Liver (tissue), 8 donors: ENCODE measurements at regions not wholly inside any gene's neighbourhood (a gene's known extent, or its start where the extent isn't known, plus 50 kb on each side); places are given as distances from the start of the nearest gene placed in this dataset.

Source experiments
- DNase-seq: peaks from one replicate; pipeline ENCODE4 v3.0.0-alpha.2; 2017; ENCODE audit warnings: low spot score
- H3K27ac ChIP-seq, 2 donors: one replicate each; pipeline ENCODE4 v1.7.0; 2013; ENCODE audit warnings: inconsistent platforms in 2 of 2, low read length in 2 of 2, control low read depth in 1 of 2, low read depth in 1 of 2, mild to moderate bottlenecking in 1 of 2
- H3K27me3 ChIP-seq, 4 donors: one replicate each; pipeline versions ENCODE4 v1.6.1 to v1.7.0; 2013; ENCODE audit warnings: low read length in 3 of 4, inconsistent platforms in 1 of 4, mild to moderate bottlenecking in 1 of 4, moderate library complexity in 1 of 4; ENCODE audit not compliant: control insufficient read depth in 4 of 4, insufficient read depth in 4 of 4
- H3K36me3 ChIP-seq, 4 donors: one replicate each; pipeline versions ENCODE4 v1.6.1 to v1.7.0; 2013; ENCODE audit warnings: low read length in 3 of 4, mild to moderate bottlenecking in 3 of 4, low read depth in 1 of 4, moderate library complexity in 1 of 4; ENCODE audit not compliant: control insufficient read depth in 4 of 4, insufficient read depth in 3 of 4
- H3K4me1 ChIP-seq, 4 donors: one replicate each; pipeline versions ENCODE4 v1.6.1 to v1.7.0; 2013; ENCODE audit warnings: low read length in 3 of 4, mild to moderate bottlenecking in 3 of 4, moderate library complexity in 1 of 4; ENCODE audit not compliant: control insufficient read depth in 4 of 4, insufficient read depth in 4 of 4
- H3K4me3 ChIP-seq, 3 donors: one replicate each; pipeline versions ENCODE4 v1.6.1 to v1.7.0; 2013; ENCODE audit warnings: low read length in 3 of 3, control low read depth in 1 of 3, low read depth in 1 of 3, mild to moderate bottlenecking in 1 of 3
- H3K9ac ChIP-seq, 2 donors: one replicate each; pipeline ENCODE4 v1.7.0; 2013; ENCODE audit warnings: low read length in 2 of 2, mild to moderate bottlenecking in 2 of 2, moderate library complexity in 2 of 2, control low read depth in 1 of 2, low read depth in 1 of 2
- H3K9me3 ChIP-seq, 4 donors: one replicate each; pipeline versions ENCODE4 v1.6.1 to v1.7.0; 2013; ENCODE audit warnings: low read length in 3 of 4; ENCODE audit not compliant: control insufficient read depth in 4 of 4
- EGR1 ChIP-seq, 2 donors: IDR thresholded peaks; 2 replicates each; pipeline ENCODE4 v1.6.1; 2016 to 2018; ENCODE audit warnings: antibody characterized with exemption in 2 of 2, low read depth in 2 of 2
- FOXA1 ChIP-seq: IDR thresholded peaks from 2 replicates; pipeline ENCODE4 v1.6.1; 2016; ENCODE audit warnings: antibody characterized with exemption
- FOXA2 ChIP-seq: IDR thresholded peaks from 2 replicates; pipeline ENCODE4 v1.6.1; 2016; ENCODE audit warnings: antibody characterized with exemption
- GABPA ChIP-seq, 2 donors: IDR thresholded peaks in 1 of 2; conservative IDR thresholded peaks in 1 of 2; 2 replicates each; pipeline ENCODE4 v1.6.1; 2016; ENCODE audit warnings: antibody characterized with exemption in 2 of 2, mild to moderate bottlenecking in 1 of 2, moderate library complexity in 1 of 2
- HNF4A ChIP-seq, 2 donors: conservative IDR thresholded peaks; 2 replicates each; pipeline ENCODE4 v1.6.1; 2016; ENCODE audit warnings: antibody characterized with exemption in 2 of 2, mild to moderate bottlenecking in 2 of 2
- HNF4G ChIP-seq: IDR thresholded peaks from 2 replicates; pipeline ENCODE4 v1.6.1; 2016; ENCODE audit warnings: antibody characterized with exemption
- JUND ChIP-seq, 2 donors: IDR thresholded peaks; 2 replicates each; pipeline ENCODE4 v1.6.1; 2016; ENCODE audit warnings: antibody characterized with exemption in 2 of 2
- NR2F2 ChIP-seq: IDR thresholded peaks from 2 replicates; pipeline ENCODE4 v1.6.1; 2016; ENCODE audit warnings: antibody characterized with exemption
- RAD21 ChIP-seq, 2 donors: IDR thresholded peaks; 2 replicates each; pipeline ENCODE4 v1.6.1; 2016; ENCODE audit warnings: antibody characterized with exemption in 2 of 2, mild to moderate bottlenecking in 2 of 2
- RXRA ChIP-seq, 2 donors: IDR thresholded peaks; 2 replicates each; pipeline ENCODE4 v1.6.1; 2017 to 2018; ENCODE audit warnings: antibody characterized with exemption in 2 of 2, mild to moderate bottlenecking in 1 of 2
- SP1 ChIP-seq: IDR thresholded peaks from 2 replicates; pipeline ENCODE4 v1.6.1; 2018; ENCODE audit warnings: antibody characterized with exemption, mild to moderate bottlenecking
- TAF1 ChIP-seq: conservative IDR thresholded peaks from 2 replicates; pipeline ENCODE4 v1.6.1; 2016; ENCODE audit warnings: antibody characterized with exemption, mild to moderate bottlenecking
- YY1 ChIP-seq: IDR thresholded peaks from 2 replicates; pipeline ENCODE4 v1.6.1; 2016; ENCODE audit warnings: antibody characterized with exemption, mild to moderate bottlenecking
- WGBS: extraction: QIAGEN DNeasy Blood & Tissue Kit; methylation state at CpG from one replicate; pipeline ENCODE4 v1.1.7; 2013; 5-methylcytosine and 5-hydroxymethylcytosine counted together
- TF ChIP-seq, protein P1 (sequence below): IDR thresholded peaks from 2 replicates; pipeline ENCODE4 v1.6.1; 2016; ENCODE audit warnings: antibody characterized with exemption, mild to moderate bottlenecking
- TF ChIP-seq, protein P2 (sequence below): fragments of 150-350 bp; IDR thresholded peaks from 2 replicates; pipeline ENCODE4 v1.5.1; 2017; ENCODE audit warnings: improper control_type of control experiment, low read depth, low read length; ENCODE audit not compliant: missing input control
- TF ChIP-seq, protein P3 (sequence below): IDR thresholded peaks from 2 replicates; pipeline ENCODE4 v1.6.1; 2016; ENCODE audit warnings: antibody characterized with exemption
- TF ChIP-seq, protein P4 (sequence below): IDR thresholded peaks from 2 replicates; pipeline ENCODE4 v1.6.1; 2016; ENCODE audit warnings: antibody characterized with exemption
- TF ChIP-seq, protein P5 (sequence below): IDR thresholded peaks from 2 replicates; pipeline ENCODE4 v1.6.1; 2016; ENCODE audit warnings: antibody characterized with exemption
- donor health status: healthy.
- donor health status: healthy.
- donor health status: healthy.
- donor health status: healthy.
- donor health status: healthy.

DNA sequence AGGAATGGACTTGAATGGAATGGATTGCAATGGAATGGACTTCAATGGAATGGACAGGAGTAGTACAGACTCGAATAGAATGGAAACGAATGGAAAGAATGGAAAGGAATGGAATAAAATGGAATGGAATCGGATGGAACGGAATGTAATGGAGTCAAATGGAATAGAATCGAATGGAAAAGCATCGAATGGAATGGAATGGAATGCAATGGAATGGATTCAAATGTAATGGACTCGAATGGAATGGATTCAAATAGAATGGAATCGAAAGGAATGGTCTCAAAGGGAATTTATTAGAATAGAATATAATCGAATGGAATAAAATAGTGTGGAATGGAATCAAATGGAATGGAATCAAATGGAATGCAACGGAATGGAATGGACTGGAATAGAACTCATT lies 484.9 kb upstream of the WSB1 start:
- peaks cover 6 to 76% (median 54%) of the 10 kb centered on the region in 4 donors for H3K9me3 ChIP-seq

More for the DNA sequence above, 484.9 kb upstream of the WSB1 start:
- no peaks in the 10 kb centered on the region for H3K4me1 ChIP-seq
- no peak for DNase-seq
- no peaks in the 10 kb centered on the region for H3K36me3 ChIP-seq
- H3K9ac ChIP-seq: no peak overlapping the region
- peak overlapping the region in 1 of 3 donors; percentile 42 for H3K4me3 ChIP-seq
- TF ChIP-seq SP1: no peak
- no peak for TF ChIP-seq HNF4A (conservative IDR thresholded peaks at IDR 0.05)
- TF ChIP-seq, protein P1, sequence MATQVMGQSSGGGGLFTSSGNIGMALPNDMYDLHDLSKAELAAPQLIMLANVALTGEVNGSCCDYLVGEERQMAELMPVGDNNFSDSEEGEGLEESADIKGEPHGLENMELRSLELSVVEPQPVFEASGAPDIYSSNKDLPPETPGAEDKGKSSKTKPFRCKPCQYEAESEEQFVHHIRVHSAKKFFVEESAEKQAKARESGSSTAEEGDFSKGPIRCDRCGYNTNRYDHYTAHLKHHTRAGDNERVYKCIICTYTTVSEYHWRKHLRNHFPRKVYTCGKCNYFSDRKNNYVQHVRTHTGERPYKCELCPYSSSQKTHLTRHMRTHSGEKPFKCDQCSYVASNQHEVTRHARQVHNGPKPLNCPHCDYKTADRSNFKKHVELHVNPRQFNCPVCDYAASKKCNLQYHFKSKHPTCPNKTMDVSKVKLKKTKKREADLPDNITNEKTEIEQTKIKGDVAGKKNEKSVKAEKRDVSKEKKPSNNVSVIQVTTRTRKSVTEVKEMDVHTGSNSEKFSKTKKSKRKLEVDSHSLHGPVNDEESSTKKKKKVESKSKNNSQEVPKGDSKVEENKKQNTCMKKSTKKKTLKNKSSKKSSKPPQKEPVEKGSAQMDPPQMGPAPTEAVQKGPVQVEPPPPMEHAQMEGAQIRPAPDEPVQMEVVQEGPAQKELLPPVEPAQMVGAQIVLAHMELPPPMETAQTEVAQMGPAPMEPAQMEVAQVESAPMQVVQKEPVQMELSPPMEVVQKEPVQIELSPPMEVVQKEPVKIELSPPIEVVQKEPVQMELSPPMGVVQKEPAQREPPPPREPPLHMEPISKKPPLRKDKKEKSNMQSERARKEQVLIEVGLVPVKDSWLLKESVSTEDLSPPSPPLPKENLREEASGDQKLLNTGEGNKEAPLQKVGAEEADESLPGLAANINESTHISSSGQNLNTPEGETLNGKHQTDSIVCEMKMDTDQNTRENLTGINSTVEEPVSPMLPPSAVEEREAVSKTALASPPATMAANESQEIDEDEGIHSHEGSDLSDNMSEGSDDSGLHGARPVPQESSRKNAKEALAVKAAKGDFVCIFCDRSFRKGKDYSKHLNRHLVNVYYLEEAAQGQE: no peak
- TF ChIP-seq, protein P2, sequence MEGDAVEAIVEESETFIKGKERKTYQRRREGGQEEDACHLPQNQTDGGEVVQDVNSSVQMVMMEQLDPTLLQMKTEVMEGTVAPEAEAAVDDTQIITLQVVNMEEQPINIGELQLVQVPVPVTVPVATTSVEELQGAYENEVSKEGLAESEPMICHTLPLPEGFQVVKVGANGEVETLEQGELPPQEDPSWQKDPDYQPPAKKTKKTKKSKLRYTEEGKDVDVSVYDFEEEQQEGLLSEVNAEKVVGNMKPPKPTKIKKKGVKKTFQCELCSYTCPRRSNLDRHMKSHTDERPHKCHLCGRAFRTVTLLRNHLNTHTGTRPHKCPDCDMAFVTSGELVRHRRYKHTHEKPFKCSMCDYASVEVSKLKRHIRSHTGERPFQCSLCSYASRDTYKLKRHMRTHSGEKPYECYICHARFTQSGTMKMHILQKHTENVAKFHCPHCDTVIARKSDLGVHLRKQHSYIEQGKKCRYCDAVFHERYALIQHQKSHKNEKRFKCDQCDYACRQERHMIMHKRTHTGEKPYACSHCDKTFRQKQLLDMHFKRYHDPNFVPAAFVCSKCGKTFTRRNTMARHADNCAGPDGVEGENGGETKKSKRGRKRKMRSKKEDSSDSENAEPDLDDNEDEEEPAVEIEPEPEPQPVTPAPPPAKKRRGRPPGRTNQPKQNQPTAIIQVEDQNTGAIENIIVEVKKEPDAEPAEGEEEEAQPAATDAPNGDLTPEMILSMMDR: no peak
- no peak for TF ChIP-seq GABPA (IDR thresholded peaks at IDR 0.05 in 1 of 2, conservative IDR thresholded peaks at IDR 0.05 in 1 of 2)
- TF ChIP-seq RXRA (IDR thresholded peaks at IDR 0.05): no peak
- no peak for TF ChIP-seq FOXA1
- no peak for TF ChIP-seq EGR1 (IDR thresholded peaks at IDR 0.05; ENCODE audit: low read depth in 2 of 2)
- TF ChIP-seq, protein P3, sequence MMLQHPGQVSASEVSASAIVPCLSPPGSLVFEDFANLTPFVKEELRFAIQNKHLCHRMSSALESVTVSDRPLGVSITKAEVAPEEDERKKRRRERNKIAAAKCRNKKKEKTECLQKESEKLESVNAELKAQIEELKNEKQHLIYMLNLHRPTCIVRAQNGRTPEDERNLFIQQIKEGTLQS: no peak
- no peak for TF ChIP-seq RAD21 (IDR thresholded peaks at IDR 0.05)
- TF ChIP-seq FOXA2: no peak
- TF ChIP-seq, protein P4, sequence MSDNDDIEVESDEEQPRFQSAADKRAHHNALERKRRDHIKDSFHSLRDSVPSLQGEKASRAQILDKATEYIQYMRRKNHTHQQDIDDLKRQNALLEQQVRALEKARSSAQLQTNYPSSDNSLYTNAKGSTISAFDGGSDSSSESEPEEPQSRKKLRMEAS: no peak
- TF ChIP-seq, protein P5, sequence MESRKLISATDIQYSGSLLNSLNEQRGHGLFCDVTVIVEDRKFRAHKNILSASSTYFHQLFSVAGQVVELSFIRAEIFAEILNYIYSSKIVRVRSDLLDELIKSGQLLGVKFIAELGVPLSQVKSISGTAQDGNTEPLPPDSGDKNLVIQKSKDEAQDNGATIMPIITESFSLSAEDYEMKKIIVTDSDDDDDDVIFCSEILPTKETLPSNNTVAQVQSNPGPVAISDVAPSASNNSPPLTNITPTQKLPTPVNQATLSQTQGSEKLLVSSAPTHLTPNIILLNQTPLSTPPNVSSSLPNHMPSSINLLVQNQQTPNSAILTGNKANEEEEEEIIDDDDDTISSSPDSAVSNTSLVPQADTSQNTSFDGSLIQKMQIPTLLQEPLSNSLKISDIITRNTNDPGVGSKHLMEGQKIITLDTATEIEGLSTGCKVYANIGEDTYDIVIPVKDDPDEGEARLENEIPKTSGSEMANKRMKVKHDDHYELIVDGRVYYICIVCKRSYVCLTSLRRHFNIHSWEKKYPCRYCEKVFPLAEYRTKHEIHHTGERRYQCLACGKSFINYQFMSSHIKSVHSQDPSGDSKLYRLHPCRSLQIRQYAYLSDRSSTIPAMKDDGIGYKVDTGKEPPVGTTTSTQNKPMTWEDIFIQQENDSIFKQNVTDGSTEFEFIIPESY: no peak
- TF ChIP-seq HNF4G: no peak
- TF ChIP-seq YY1: no peak
- no peak for TF ChIP-seq JUND (IDR thresholded peaks at IDR 0.05)
- no peak for TF ChIP-seq NR2F2
- TF ChIP-seq TAF1: no peak
- no peak overlapping the region for H3K27ac ChIP-seq
- WGBS: 64% methylated on average over 10 of the region's 10 CpGs
- no peaks in the 10 kb centered on the region for H3K27me3 ChIP-seq
